Muscle layer of colon (tissue), 2 donors: ENCODE measurements at regions not wholly inside any gene's neighbourhood (a gene's known extent, or its start where the extent isn't known, plus 50 kb on each side); places are given as distances from the start of the nearest gene placed in this dataset.

Experiments
- H3K27ac ChIP-seq: one replicate; pipeline ENCODE4 v1.7.0; 2013; ENCODE audit warnings: low read depth, mild to moderate bottlenecking, low read length, moderate library complexity
- H3K27me3 ChIP-seq, 2 donors: one replicate each; pipeline ENCODE4 v1.7.0; 2013; ENCODE audit warnings: low read length in 2 of 2, mild to moderate bottlenecking in 2 of 2; ENCODE audit not compliant: insufficient read depth in 2 of 2, control insufficient read depth in 1 of 2
- H3K36me3 ChIP-seq: one replicate; pipeline ENCODE4 v1.7.0; 2013; ENCODE audit warnings: mild to moderate bottlenecking, low read length; ENCODE audit not compliant: insufficient read depth
- H3K4me1 ChIP-seq: one replicate; pipeline ENCODE4 v1.7.0; 2013; ENCODE audit warnings: mild to moderate bottlenecking, low read length; ENCODE audit not compliant: insufficient read depth
- H3K4me3 ChIP-seq, 2 donors: one replicate each; pipeline ENCODE4 v1.7.0; 2013; ENCODE audit warnings: low read length in 2 of 2, low read depth in 1 of 2, mild to moderate bottlenecking in 1 of 2, moderate library complexity in 1 of 2
- H3K9ac ChIP-seq: one replicate; pipeline ENCODE4 v1.7.0; 2013; ENCODE audit warnings: low read length
- H3K9me3 ChIP-seq: one replicate; pipeline ENCODE4 v1.7.0; 2013; ENCODE audit warnings: mild to moderate bottlenecking, low read length
- donor health status: abdominal sarcoma.
- donor health status: Adenocarcinoma of cecum.

- Histone ChIP-seq H3K4me3 (no peak overlapping the region), H3K9ac (no peak overlapping the region), H3K9me3 (no peaks in the 10 kb centered on the region), H3K27me3 (no peaks in the 10 kb centered on the region), H3K36me3 (no peaks in the 10 kb centered on the region), H3K4me1 (peaks cover 7% of the 10 kb centered on the region), H3K27ac (no peak overlapping the region)
Observed at GRCh38 chr21:39063517-39063916, 119.7 kb downstream of the PSMG1 start.

GRCh38 chr21:39062196-39062595 lies 121.1 kb downstream of the PSMG1 start:
- no peak overlapping the region for H3K27ac ChIP-seq
- peaks cover 7% of the 10 kb centered on the region for H3K4me1 ChIP-seq

GRCh38 chr21:39061766-39062165 lies 121.5 kb downstream of the PSMG1 start:
- no peaks in the 10 kb centered on the region for H3K27me3 ChIP-seq
- peaks cover 5% of the 10 kb centered on the region for H3K4me1 ChIP-seq
- H3K27ac ChIP-seq, result no peak overlapping the region
- H3K36me3 ChIP-seq, result no peaks in the 10 kb centered on the region
- no peak overlapping the region for H3K4me3 ChIP-seq
- H3K9me3 ChIP-seq, result no peaks in the 10 kb centered on the region
- H3K9ac ChIP-seq, result no peak overlapping the region

More at GRCh38 chr21:39062196-39062595, 121.1 kb downstream of the PSMG1 start:
- no peak overlapping the region for H3K4me3 ChIP-seq
- H3K27me3 ChIP-seq, result no peaks in the 10 kb centered on the region
- H3K36me3 ChIP-seq, result no peaks in the 10 kb centered on the region
- no peak overlapping the region for H3K9ac ChIP-seq
- H3K9me3 ChIP-seq, result no peaks in the 10 kb centered on the region

- no peaks in the 10 kb centered on the region for H3K4me1 ChIP-seq
- H3K9ac ChIP-seq, result no peak overlapping the region
- no peaks in the 10 kb centered on the region for H3K36me3 ChIP-seq
- no peaks in the 10 kb centered on the region for H3K9me3 ChIP-seq
- H3K27ac ChIP-seq, result no peak overlapping the region
- no peaks in the 10 kb centered on the region for H3K27me3 ChIP-seq
- no peak overlapping the region for H3K4me3 ChIP-seq
Observed at GRCh38 chr21:39060485-39061083, 122.7 kb downstream of the PSMG1 start.

- Histone ChIP-seq H3K27me3 (no peaks in the 10 kb centered on the region), H3K4me1 (no peaks in the 10 kb centered on the region), H3K36me3 (no peaks in the 10 kb centered on the region), H3K9me3 (no peaks in the 10 kb centered on the region), H3K27ac (no peak overlapping the region), H3K4me3 (no peak overlapping the region), H3K9ac (no peak overlapping the region)
Observed at GRCh38 chr21:39057121-39057520, 126.1 kb downstream of the PSMG1 start.

GRCh38 chr21:39056636-39057035 lies 126.6 kb downstream of the PSMG1 start:
- no peaks in the 10 kb centered on the region for H3K27me3 ChIP-seq
- no peak overlapping the region for H3K4me3 ChIP-seq
- H3K27ac ChIP-seq, result no peak overlapping the region
- H3K36me3 ChIP-seq, result no peaks in the 10 kb centered on the region
- no peaks in the 10 kb centered on the region for H3K4me1 ChIP-seq
- H3K9ac ChIP-seq, result no peak overlapping the region
- no peaks in the 10 kb centered on the region for H3K9me3 ChIP-seq

GRCh38 chr21:39055167-39055767 lies 128.0 kb downstream of the PSMG1 start:
- Histone ChIP-seq H3K4me1 (peaks cover 9% of the 10 kb centered on the region), H3K4me3 (no peak overlapping the region), H3K9ac (no peak overlapping the region), H3K36me3 (no peaks in the 10 kb centered on the region), H3K27ac (no peak overlapping the region), H3K9me3 (no peaks in the 10 kb centered on the region), H3K27me3 (no peaks in the 10 kb centered on the region)

- no peaks in the 10 kb centered on the region for H3K36me3 ChIP-seq
- H3K4me3 ChIP-seq, result no peak overlapping the region
- H3K9me3 ChIP-seq, result no peaks in the 10 kb centered on the region
- no peak overlapping the region for H3K27ac ChIP-seq
- no peak overlapping the region for H3K9ac ChIP-seq
- peaks cover 9% of the 10 kb centered on the region for H3K4me1 ChIP-seq
- no peaks in the 10 kb centered on the region for H3K27me3 ChIP-seq
Observed at GRCh38 chr21:39054066-39054465, 129.2 kb downstream of the PSMG1 start.

- H3K4me3 ChIP-seq, result no peak overlapping the region
- H3K9me3 ChIP-seq, result no peaks in the 10 kb centered on the region
- peaks cover 9% of the 10 kb centered on the region for H3K4me1 ChIP-seq
- H3K9ac ChIP-seq, result no peak overlapping the region
- H3K27me3 ChIP-seq, result no peaks in the 10 kb centered on the region
- H3K36me3 ChIP-seq, result no peaks in the 10 kb centered on the region
- H3K27ac ChIP-seq, result no peak overlapping the region
Observed at GRCh38 chr21:39053126-39053525, 130.1 kb downstream of the PSMG1 start.

- Histone ChIP-seq H3K27me3 (no peaks in the 10 kb centered on the region), H3K9me3 (no peaks in the 10 kb centered on the region), H3K36me3 (no peaks in the 10 kb centered on the region), H3K4me1 (peaks cover 9% of the 10 kb centered on the region), H3K9ac (no peak overlapping the region), H3K27ac (no peak overlapping the region), H3K4me3 (no peak overlapping the region)
Observed at GRCh38 chr21:39052718-39053117, 130.5 kb downstream of the PSMG1 start.

GRCh38 chr21:39051588-39051949 lies 131.7 kb downstream of the PSMG1 start:
- Histone ChIP-seq H3K9me3 (no peaks in the 10 kb centered on the region), H3K4me3 (no peak overlapping the region), H3K4me1 (peaks cover 9% of the 10 kb centered on the region), H3K27me3 (no peaks in the 10 kb centered on the region), H3K36me3 (no peaks in the 10 kb centered on the region), H3K27ac (no peak overlapping the region), H3K9ac (no peak overlapping the region)
